Superior temporal gyrus (tissue), 1 donor: ENCODE measurements at regions not wholly inside any gene's neighbourhood (a gene's known extent, or its start where the extent isn't known, plus 50 kb on each side); places are given as distances from the start of the nearest gene placed in this dataset.

Experiments used
- DNase-seq: peaks from one replicate; pipeline ENCODE4 v3.0.0-alpha.2; 2016; ENCODE audit errors: extremely low spot score

DNA sequence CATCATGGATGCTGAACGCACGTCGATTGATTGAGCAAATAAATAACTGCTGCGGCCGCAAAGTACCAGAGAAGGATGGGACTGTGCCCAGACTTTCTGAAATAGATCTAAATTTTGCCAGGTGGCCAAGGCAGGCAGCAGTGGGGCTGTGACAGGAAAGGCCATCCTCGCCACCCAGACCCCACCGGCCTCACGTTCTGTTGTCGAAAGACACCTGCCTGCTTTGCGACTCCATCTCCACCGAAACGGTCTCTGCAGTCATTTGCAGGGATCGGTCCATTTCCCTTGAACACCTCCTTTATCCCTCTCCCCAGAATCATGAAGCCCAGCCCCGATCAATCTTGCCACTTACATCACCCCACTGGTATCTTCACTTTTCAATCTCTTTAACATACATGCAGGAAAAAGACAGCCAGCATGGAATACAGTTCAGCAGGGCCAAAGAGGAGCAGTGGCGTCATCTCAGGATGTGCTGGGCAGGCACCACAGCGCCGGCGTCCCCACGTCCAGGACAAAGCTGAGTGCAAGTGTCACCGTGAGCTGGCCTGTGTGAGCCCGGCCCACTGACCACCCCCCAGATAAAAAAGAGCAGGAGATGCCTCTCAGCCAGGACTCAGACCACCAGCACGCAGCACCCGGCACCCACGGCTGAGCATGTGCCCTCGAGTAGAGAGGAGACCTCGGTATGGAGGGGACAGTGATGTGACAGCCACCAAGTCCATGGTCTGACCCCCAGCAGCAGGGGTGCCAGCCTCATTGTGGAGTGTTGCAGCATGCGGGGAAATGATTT, 610.3 kb downstream of the TBC1D22A start:
- no peak for DNase-seq

- no peak for DNase-seq
Measured at GRCh38 chr22:47372111-47372581, 609.7 kb downstream of the TBC1D22A start.

DNA sequence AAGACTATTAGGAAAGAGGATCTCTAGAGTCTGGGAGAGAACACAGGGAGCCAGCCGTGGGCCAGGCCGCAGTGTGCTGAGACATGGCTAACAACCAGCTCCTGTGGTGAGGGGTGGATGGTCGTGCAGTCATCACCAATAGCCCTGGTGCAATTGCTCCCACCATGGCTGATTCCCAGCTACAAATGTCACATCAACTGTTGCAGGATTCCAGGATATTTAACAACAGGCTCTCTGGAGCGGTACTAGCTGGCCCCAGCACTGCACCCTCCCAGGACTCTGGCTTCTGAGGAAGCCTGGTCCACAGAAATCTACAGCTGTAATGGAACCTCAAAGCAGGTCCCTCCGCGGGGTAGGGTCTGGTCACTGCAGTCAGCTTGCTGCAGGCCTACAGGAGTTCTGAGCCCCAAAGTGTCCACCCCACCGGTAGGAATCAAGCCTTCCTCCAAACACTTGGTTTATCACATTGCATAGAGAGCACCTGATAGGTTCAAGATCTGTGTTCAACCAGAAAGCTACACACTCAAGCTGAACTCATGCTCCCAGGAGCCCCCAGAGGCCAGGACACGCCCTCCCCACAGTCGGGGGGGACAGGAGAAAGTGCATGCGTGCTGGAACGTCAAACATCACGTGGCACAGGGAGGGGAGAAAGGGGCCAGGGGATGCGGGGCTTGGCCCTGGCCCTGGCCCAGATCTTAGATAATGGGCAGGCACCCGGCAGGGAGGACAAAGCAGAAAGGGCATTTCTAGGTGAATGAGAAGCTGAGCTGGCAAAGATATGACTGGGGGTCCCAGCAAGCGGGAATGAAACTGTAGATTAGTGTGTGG, 609.0 kb downstream of the TBC1D22A start:
- DNase-seq = no peak

GRCh38 chr22:47370448-47371262, 608.2 kb downstream of the TBC1D22A start:
- DNase-seq = no peak

- DNase-seq = no peak
Measured at GRCh38 chr22:47369431-47370015, 607.1 kb downstream of the TBC1D22A start.

- no peak for DNase-seq
Measured at GRCh38 chr22:47369020-47369419, 606.6 kb downstream of the TBC1D22A start.

DNA sequence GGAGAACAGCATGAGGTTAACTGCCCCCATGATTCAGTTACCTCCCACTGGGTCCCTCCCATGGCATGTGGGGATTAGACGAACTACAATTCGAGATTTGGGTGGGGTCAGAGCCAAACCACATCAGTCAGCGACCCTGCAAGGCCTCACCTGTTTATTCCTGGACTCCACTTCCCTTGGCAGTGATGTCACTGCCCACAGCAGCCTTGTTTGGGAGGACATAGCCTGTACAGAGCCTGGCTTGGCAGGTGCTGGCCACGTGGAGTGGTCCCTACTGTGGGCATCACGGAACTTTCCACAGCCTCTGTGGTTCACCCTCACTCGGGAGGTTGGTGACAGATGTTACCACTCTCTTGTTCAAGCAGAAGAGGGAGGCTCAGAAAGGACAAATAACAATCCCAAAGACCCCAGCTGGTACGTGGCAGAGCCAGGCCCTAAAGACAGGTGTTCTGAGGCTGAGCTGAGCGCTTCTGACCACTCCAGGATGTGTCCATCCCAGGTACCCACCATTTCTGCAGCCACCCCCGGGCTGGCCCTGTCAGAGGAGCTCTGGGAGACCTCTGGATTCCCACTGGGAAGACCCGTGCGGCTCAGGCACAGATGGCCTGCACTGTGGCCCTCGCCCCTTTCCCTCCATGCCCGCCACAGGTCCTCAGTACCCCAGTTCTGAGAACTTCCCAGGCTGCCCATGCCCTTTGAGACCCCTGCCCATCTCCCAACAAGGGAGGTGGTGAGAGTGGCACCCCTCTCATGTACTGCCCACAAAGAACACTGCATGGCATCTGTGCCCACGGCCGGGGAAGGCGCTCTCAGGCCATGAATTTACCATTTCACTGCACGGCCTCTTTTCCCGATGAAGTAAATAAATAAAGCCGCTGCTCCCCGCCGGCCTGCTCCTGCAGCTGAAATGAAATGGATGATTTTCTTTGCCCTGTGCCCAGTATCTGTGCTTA, 605.8 kb downstream of the TBC1D22A start:
- DNase-seq = no peak

DNA sequence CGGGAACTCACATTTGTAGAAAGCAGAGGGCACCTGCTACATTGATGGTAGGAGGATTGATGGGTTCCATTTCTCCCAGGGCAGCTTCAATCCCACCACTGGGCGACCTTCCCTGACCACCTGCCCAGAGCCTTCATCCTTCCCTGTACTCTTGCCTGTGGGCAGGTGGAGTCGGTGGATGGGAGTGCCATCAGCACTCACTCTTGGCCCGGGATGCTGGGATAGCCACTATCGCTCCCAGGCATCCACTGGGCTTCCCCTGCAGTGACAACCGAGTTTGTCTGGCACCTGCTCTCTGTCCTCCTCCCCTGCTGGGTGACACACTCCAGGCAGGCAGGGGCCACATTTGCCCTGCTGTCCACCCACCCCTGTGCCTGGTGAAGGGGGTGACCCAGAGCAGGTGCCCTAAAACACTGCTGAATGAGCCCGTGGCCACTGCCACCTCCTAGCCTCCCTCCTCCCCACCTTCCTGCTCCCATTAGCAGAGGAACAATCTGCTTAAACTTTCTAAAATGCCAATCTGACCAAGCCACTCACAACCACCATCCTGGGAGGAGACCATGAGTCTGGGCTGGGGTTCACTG, 604.7 kb downstream of the TBC1D22A start:
- DNase-seq = no peak

DNA sequence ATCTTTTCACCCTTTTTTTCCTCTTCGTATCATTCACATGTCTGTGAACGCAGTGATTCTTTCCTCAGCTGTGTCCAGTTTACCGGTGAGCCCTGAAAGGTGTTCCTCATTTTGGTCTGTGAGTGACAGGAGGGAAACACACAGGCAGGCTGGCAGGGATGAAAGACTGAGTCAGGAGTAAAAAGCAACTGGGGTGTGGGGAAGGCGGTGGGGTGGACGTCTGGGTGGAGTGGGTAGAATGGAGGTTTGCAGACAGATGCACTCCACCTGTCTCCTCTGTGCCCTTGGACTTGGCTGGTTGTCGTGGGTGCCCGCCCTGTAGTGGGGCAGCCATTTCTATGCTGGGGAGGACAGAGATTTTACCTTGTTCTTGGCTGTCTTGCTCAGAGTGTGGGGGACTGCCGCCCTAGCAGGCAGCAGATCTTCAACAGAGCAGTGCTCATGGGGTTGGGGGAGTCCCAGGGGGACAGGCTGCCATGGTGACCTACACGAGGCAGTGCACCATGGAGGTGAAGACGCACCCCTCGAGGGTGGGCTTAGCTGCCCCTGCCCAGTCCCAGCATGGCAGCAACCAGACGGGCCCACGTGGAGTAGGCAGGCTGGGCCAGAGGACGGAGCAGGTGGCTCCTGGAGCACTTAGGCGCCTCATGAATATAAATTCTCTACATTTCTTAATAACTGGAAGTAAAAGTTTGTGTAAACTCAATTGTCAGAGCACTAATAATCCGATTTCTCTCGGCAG, 603.7 kb downstream of the TBC1D22A start:
- DNase-seq = no peak

- no peak for DNase-seq
Measured at GRCh38 chr22:47361247-47361646, 598.8 kb downstream of the TBC1D22A start.

DNA sequence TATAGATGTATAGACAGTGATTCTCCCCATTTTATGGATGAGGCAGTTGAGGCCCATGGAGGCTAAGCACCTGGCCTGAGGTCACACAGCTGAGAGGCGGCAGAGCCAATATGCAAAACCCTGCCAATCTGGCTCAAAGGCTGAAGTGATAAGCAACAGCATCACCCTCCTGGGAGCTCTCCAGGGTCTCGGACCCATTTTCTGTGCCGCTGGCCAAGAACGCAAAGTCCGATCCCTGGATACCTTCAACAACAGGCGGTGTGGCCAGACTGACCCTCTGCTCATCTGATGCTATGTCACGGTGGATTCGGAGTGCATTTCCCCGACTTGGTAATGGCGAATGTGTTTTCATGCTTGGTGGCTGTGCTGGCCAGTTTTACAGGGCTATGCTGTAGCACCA, 595.0 kb downstream of the TBC1D22A start:
- no peak for DNase-seq

- no peak for DNase-seq
Measured at GRCh38 chr22:47357086-47357485, 594.6 kb downstream of the TBC1D22A start.

- DNase-seq = no peak
Measured at GRCh38 chr22:47356511-47357011, 594.1 kb downstream of the TBC1D22A start.

DNA sequence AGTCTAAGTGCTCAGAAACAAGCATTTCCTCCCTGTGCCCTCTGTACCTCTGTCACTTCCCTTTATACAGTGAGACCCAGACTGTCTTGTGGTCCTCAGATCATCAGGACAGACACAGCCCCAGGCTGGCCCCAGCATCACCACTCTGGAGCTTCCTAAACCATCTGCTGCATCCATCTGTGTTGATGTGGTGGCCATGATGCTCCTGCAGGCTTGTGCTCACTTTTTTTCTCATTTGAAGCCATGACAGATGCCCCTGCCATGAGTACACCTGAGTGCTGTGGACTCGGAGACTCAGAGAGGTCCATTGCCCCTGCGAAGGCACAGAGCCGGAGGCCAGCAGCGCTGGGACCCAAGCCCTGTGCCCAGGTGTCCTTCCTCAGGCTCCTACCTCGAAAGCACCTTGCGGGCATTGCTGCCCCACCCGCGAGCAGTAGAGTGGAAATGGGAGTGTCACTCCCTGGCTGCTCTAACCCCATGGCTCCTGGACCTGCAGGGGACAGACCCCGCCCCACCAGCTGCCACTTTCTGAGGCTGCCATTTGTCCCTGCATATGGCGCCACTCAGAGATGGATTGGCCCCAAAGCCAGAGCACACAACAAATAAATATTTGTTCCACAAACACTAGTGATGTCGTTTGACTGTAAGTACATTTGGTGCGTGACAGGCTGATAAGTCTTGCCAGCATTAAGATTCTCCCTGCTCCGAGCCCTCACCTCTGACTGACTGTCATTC, 593.5 kb downstream of the TBC1D22A start:
- DNase-seq = no peak

- no peak for DNase-seq
Measured at GRCh38 chr22:47355388-47355725, 592.9 kb downstream of the TBC1D22A start.

GRCh38 chr22:47354668-47355387, 592.4 kb downstream of the TBC1D22A start:
- DNase-seq = no peak

- no peak for DNase-seq
Measured at GRCh38 chr22:47352920-47353700, 590.7 kb downstream of the TBC1D22A start.
